Pancreas (tissue), 10 donors: ENCODE measurements at regions not wholly inside any gene's neighbourhood (a gene's known extent, or its start where the extent isn't known, plus 50 kb on each side); places are given as distances from the start of the nearest gene placed in this dataset.

Experiments
- ATAC-seq, 4 donors: fragments of 200-7000 bp; cut with Tn5 transposase; one replicate each; pipeline versions ENCODE4 v1.8.0 to v1.9.1; 2020; ENCODE audit warnings: mild to moderate bottlenecking in 4 of 4, moderate library complexity in 4 of 4
- DNase-seq, 6 donors: peaks; one replicate each; pipeline ENCODE4 v3.0.0-alpha.2; 2020
- FAIRE-seq: peaks from 2 replicates; lab custom pipeline; 2012; peaks lifted over from hg19 to GRCh38; lab: Jason Lieb, UNC
- H3K27ac ChIP-seq, 4 donors: fragments of 200-600 bp; sonication (generic); 1 replicate in 3 of 4; 2 replicates in 1 of 4; pipeline versions ENCODE4 v1.5.0 to v1.8.0; 2020
- H3K27me3 ChIP-seq, 4 donors: fragments of 200-600 bp; one replicate each; pipeline ENCODE4 v1.8.0; 2021
- H3K36me3 ChIP-seq, 3 donors: fragments of 200-600 bp; sonication (generic) in 1 of 3; one replicate each; pipeline versions ENCODE4 v1.5.0 to v1.8.0; 2020 to 2021
- H3K4me1 ChIP-seq, 3 donors: fragments of 200-600 bp; one replicate each; pipeline ENCODE4 v1.8.0; 2021
- H3K4me3 ChIP-seq, 4 donors: fragments of 200-600 bp; sonication (generic) in 2 of 4; one replicate each; pipeline versions ENCODE4 v1.5.0 to v1.8.0; 2020 to 2021
- H3K9me3 ChIP-seq, 4 donors: fragments of 200-600 bp; one replicate each; pipeline ENCODE4 v1.8.0; 2021
- CTCF ChIP-seq, 4 donors: fragments of 200-600 bp; sonication (generic) in 3 of 4; IDR thresholded peaks; one replicate each; pipeline versions ENCODE4 v1.5.0 to v1.8.0; 2021; ENCODE audit warnings: antibody characterized with exemption in 4 of 4
- WGBS, 2 donors: extraction: QIAGEN DNeasy Blood & Tissue Kit; methylation state at CpG; one replicate each; pipeline ENCODE4 v1.1.7; 2013; 5-methylcytosine and 5-hydroxymethylcytosine counted together
- intact Hi-C, 3 donors: fragments of 100-400 bp; cut with DNase I; formaldehyde crosslinking; loops; one replicate each; pipeline versions ENCODE4 v1.11.1 to v1.14.2; 2022
- donor health status: healthy with polysubstance abuse.
- donor health status: DM: no; HTN: no; CAD: no; lungs with moderate emphysema.
- donor health status: DM: no; HTN: no; CAD: no.
- donor health status: control.
- donor health status: control.
- donor health status: Bipolar disorder and iron deficiency.
- donor health status: DM: yes; HTN: yes; CAD: no.
- donor health status: DM: no; HTN: no; CAD: no.
- donor health status: DM: no; HTN: no; CAD: no.
- donor health status: DM: yes; HTN: yes; CAD: no.

- 71 to 82% methylated on average over 5 of the region's 5 CpGs for WGBS, 2 donors
- ATAC-seq = no peak
These were observed 444.0 kb upstream of the MGMT start for GRCh38 chr10:129023082-129023481.

GRCh38 chr10:129024046-129024445, 443.0 kb upstream of the MGMT start:
- Histone ChIP-seq H3K4me1 (no peaks in the 10 kb centered on the region), H3K4me3 (no peak overlapping the region), H3K27me3 (peaks cover 0 to 12% (median 0%) of the 10 kb centered on the region in 4 donors), H3K27ac (no peak overlapping the region), H3K9me3 (no peaks in the 10 kb centered on the region), H3K36me3 (no peaks in the 10 kb centered on the region)
- TF ChIP-seq CTCF (IDR thresholded peaks at IDR 0.05) = no peak
- no peak for FAIRE-seq
- 72 to 85% methylated on average over 8 of the region's 8 CpGs for WGBS, 2 donors
- DNase-seq = no peak
- ATAC-seq = no peak
- intact Hi-C loops = no loop called here

More at GRCh38 chr10:129023082-129023481, 444.0 kb upstream of the MGMT start:
- Histone ChIP-seq H3K27ac (no peak overlapping the region), H3K4me3 (no peak overlapping the region), H3K36me3 (no peaks in the 10 kb centered on the region), H3K27me3 (peaks cover 0 to 10% (median 0%) of the 10 kb centered on the region in 4 donors), H3K4me1 (no peaks in the 10 kb centered on the region), H3K9me3 (no peaks in the 10 kb centered on the region)
- intact Hi-C loops = no loop called here
- no peak for TF ChIP-seq CTCF (IDR thresholded peaks at IDR 0.05)
- no peak for DNase-seq
- FAIRE-seq = no peak

GRCh38 chr10:129025787-129026186, 441.3 kb upstream of the MGMT start:
- FAIRE-seq (no peak), ATAC-seq (no peak), DNase-seq (no peak)
- Histone ChIP-seq H3K27me3 (peaks cover 0 to 15% (median 3%) of the 10 kb centered on the region in 4 donors), H3K27ac (no peak overlapping the region), H3K9me3 (no peaks in the 10 kb centered on the region), H3K36me3 (no peaks in the 10 kb centered on the region), H3K4me3 (no peak overlapping the region), H3K4me1 (no peaks in the 10 kb centered on the region)
- 59 to 78% methylated on average over 10 of the region's 10 CpGs for WGBS, 2 donors
- no peak for TF ChIP-seq CTCF (IDR thresholded peaks at IDR 0.05)
- intact Hi-C loops = no loop called here

- TF ChIP-seq CTCF (IDR thresholded peaks at IDR 0.05) = no peak
- H3K27me3 ChIP-seq = peaks cover 0 to 32% (median 7%) of the 10 kb centered on the region in 4 donors
- H3K9me3 ChIP-seq = no peaks in the 10 kb centered on the region
These were observed 439.1 kb upstream of the MGMT start for GRCh38 chr10:129027906-129028305.

GRCh38 chr10:129028451-129028850, 438.6 kb upstream of the MGMT start:
- no peak for TF ChIP-seq CTCF (IDR thresholded peaks at IDR 0.05)
- 58 to 75% methylated on average over 7 of the region's 7 CpGs for WGBS, 2 donors

More at GRCh38 chr10:129027906-129028305, 439.1 kb upstream of the MGMT start:
- 48 to 57% methylated on average over 5 of the region's 5 CpGs for WGBS, 2 donors
- no peak for FAIRE-seq
- Histone ChIP-seq H3K36me3 (no peaks in the 10 kb centered on the region), H3K4me1 (no peaks in the 10 kb centered on the region), H3K27ac (no peak overlapping the region), H3K4me3 (no peak overlapping the region)
- intact Hi-C loops = no loop called here
- ATAC-seq = no peak
- DNase-seq = no peak

More at GRCh38 chr10:129028451-129028850, 438.6 kb upstream of the MGMT start:
- ATAC-seq = no peak
- no peak for FAIRE-seq
- Histone ChIP-seq H3K9me3 (no peaks in the 10 kb centered on the region), H3K4me1 (no peaks in the 10 kb centered on the region), H3K36me3 (no peaks in the 10 kb centered on the region), H3K4me3 (no peak overlapping the region), H3K27me3 (peaks cover 0 to 38% (median 7%) of the 10 kb centered on the region in 4 donors), H3K27ac (no peak overlapping the region)
- intact Hi-C loops = no loop called here
- no peak for DNase-seq
